GM12878 (cell line): ENCODE measurements at regions not wholly inside any gene's neighbourhood (a gene's known extent, or its start where the extent isn't known, plus 50 kb on each side); places are given as distances from the start of the nearest gene placed in this dataset.

Experiments used
- ATAC-seq: fragments of 200-7000 bp; cut with Tn5 transposase; 3 replicates; pipeline ENCODE4 v1.9.1; 2020; ENCODE audit warnings: mild to moderate bottlenecking, moderate library complexity
- BruUV-seq: library from RNA; stranded (reverse); fragments of 400-500 nt; replicated peaks from 2 replicates; lab custom pipeline; 2021; lab: Mats Ljungman, UMichigan
- CTCF ChIA-PET: fragments of 300-600 bp; sonication (Branson Sonifier 250); formaldehyde crosslinking; extraction: SDS; loops from one replicate; lab custom pipeline; 2021; ENCODE audit warnings: inconsistent platforms; lab: Yijun Ruan, JAX
- POLR2A ChIA-PET: fragments of 350-600 bp; formaldehyde crosslinking; extraction: SDS; loops from one replicate; lab custom pipeline; 2021; ENCODE audit warnings: inconsistent platforms; lab: Charles Lee
- RAD21 ChIA-PET: fragments of 300-600 bp; sonication (Branson Sonifier 250); formaldehyde crosslinking; loops from one replicate; lab custom pipeline; 2023; ENCODE audit warnings: antibody characterized with exemption; ENCODE audit not compliant: unreplicated experiment; lab: Charles Lee
- SMC1A ChIA-PET: fragments of 300-600 bp; sonication (Branson Sonifier 250); formaldehyde crosslinking; loops from one replicate; lab custom pipeline; 2023; ENCODE audit not compliant: unreplicated experiment, uncharacterized antibody; lab: Charles Lee
- DNase-seq: peaks from one replicate; pipeline ENCODE4 v3.0.0-alpha.2; 2011; ENCODE audit warnings: low read depth, low spot score
- FAIRE-seq: peaks from 3 replicates; lab custom pipeline; 2011; peaks lifted over from hg19 to GRCh38; lab: Jason Lieb, UNC
- H2AFZ ChIP-seq: 2 replicates; pipeline ENCODE4 v1.6.0; 2011; ENCODE audit warnings: low read depth, low read length, control low read depth; ENCODE audit not compliant: control insufficient read depth
- H3K27ac ChIP-seq: 2 replicates; pipeline ENCODE4 v1.5.1; 2011; ENCODE audit warnings: control low read depth; ENCODE audit not compliant: control insufficient read depth, insufficient read depth
- H3K27me3 ChIP-seq, 2 experiments: replicated peaks in 1 of 2; 2 replicates each; pipeline versions ENCODE4 v1.6.0 to v1.6.1; 2011; ENCODE audit warnings: low read length in 1 of 2; ENCODE audit not compliant: control insufficient read depth in 2 of 2, insufficient read depth in 2 of 2
- H3K36me3 ChIP-seq, 2 experiments: 2 replicates each; pipeline ENCODE4 v1.5.1; 2011; ENCODE audit warnings: low read length in 1 of 2; ENCODE audit not compliant: control insufficient read depth in 2 of 2, insufficient read depth in 2 of 2
- H3K4me1 ChIP-seq: 2 replicates; pipeline ENCODE4 v1.6.1; 2011; ENCODE audit warnings: mild to moderate bottlenecking, low read length, moderate library complexity, mixed read lengths; ENCODE audit not compliant: control insufficient read depth, insufficient read depth
- H3K4me2 ChIP-seq: 2 replicates; pipeline ENCODE4 v1.6.0; 2011; ENCODE audit warnings: control low read depth; ENCODE audit not compliant: control insufficient read depth, insufficient read depth
- H3K4me3 ChIP-seq: fragments of 200-600 bp; sonication (generic); 2 replicates; pipeline ENCODE4 v1.5.1; 2016
- H3K79me2 ChIP-seq: 2 replicates; pipeline ENCODE4 v1.6.0; 2011; ENCODE audit warnings: low read length; ENCODE audit not compliant: control insufficient read depth, insufficient read depth
- H3K9ac ChIP-seq: 2 replicates; pipeline ENCODE4 v1.8.0; 2011; ENCODE audit warnings: low read length, control low read depth, mixed read lengths; ENCODE audit not compliant: control insufficient read depth, insufficient read depth
- H3K9me3 ChIP-seq: replicated peaks from 3 replicates; pipeline ENCODE4 v1.5.1; 2011; ENCODE audit warnings: mild to moderate bottlenecking, low read length; ENCODE audit not compliant: control insufficient read depth, insufficient read depth
- H4K20me1 ChIP-seq: 2 replicates; pipeline ENCODE4 v1.6.0; 2011; ENCODE audit not compliant: control insufficient read depth, insufficient read depth
- BCL11A ChIP-seq: IDR thresholded peaks from 2 replicates; pipeline ENCODE4 v1.6.1; 2011; ENCODE audit warnings: low read depth, low read length
- CREM ChIP-seq: IDR thresholded peaks from 2 replicates; pipeline ENCODE4 v1.6.1; 2014; ENCODE audit warnings: antibody characterized with exemption, low read depth
- HDAC6 ChIP-seq: fragments of 200-600 bp; sonication (generic); IDR thresholded peaks from one replicate; pipeline ENCODE4 v1.8.0; 2017; ENCODE audit warnings: antibody characterized with exemption; ENCODE audit not compliant: unreplicated experiment
- HSF1 ChIP-seq: fragments of 150-350 bp; IDR thresholded peaks from 2 replicates; pipeline ENCODE4 v1.6.1; 2014; ENCODE audit warnings: mild to moderate bottlenecking, low read depth, low read length
- LARP7 ChIP-seq: fragments of 450-650 bp; IDR thresholded peaks from 2 replicates; pipeline ENCODE4 v1.6.1; 2017; ENCODE audit warnings: mild to moderate bottlenecking
- MTA3 ChIP-seq: IDR thresholded peaks from 2 replicates; pipeline ENCODE4 v1.6.1; 2012; ENCODE audit warnings: low read length, inconsistent platforms, borderline replicate concordance
- NFYA ChIP-seq: IDR thresholded peaks from 2 replicates; pipeline ENCODE4 v1.6.1; 2011; ENCODE audit warnings: low read depth, mild to moderate bottlenecking, low read length, improper control_type of control experiment, borderline replicate concordance
- POU2F2 ChIP-seq: IDR thresholded peaks from 3 replicates; pipeline ENCODE4 v1.6.1; 2011; ENCODE audit warnings: low read depth, mild to moderate bottlenecking, low read length, borderline replicate concordance
- ZBTB4 ChIP-seq: fragments of 450-650 bp; formaldehyde crosslinking; IDR thresholded peaks from 2 replicates; pipeline ENCODE4 v1.4.0; 2022; ENCODE audit warnings: mild to moderate bottlenecking, moderate library complexity
- ZBTB40 ChIP-seq: fragments of 450-650 bp; IDR thresholded peaks from 2 replicates; pipeline ENCODE4 v1.6.1; 2016; ENCODE audit warnings: mild to moderate bottlenecking, moderate library complexity, borderline replicate concordance
- ZNF687 ChIP-seq: fragments of 450-650 bp; IDR thresholded peaks from 2 replicates; pipeline ENCODE4 v1.6.1; 2017; ENCODE audit warnings: mild to moderate bottlenecking, moderate library complexity
- WGBS: methylation state at CpG from one replicate; pipeline ENCODE4 v1.1.6; 2016; ENCODE audit warnings: low lambda C conversion rate; ENCODE audit not compliant: insufficient replicate concordance, insufficient coverage; ENCODE audit errors: missing lambda C conversion rate; 5-methylcytosine and 5-hydroxymethylcytosine counted together
- in situ Hi-C: fragments of 300-500 bp; cut with MboI; formaldehyde crosslinking; loops from 9 replicates; pipeline ENCODE4 v1.14.3; 2018; ENCODE audit warnings: mixed read lengths
- intact Hi-C: fragments of 100-400 bp; cut with micrococcal nuclease; formaldehyde crosslinking; loops from one replicate; pipeline ENCODE4 v1.14.2; 2022; ENCODE audit not compliant: unreplicated experiment

GRCh38 chr18:78115896-78116561, 863.6 kb upstream of the SALL3 start:
- H3K79me2 ChIP-seq, result no peaks in the 10 kb centered on the region
- WGBS, result 0% methylated on average over 1 of the region's 1 CpG
- no peaks in the 10 kb centered on the region for H4K20me1 ChIP-seq
- ChIA-PET SMC1A (no interaction called here), RAD21 (no interaction called here), POLR2A (no interaction called here), CTCF (no interaction called here)
- no peaks in the 10 kb centered on the region for H3K4me1 ChIP-seq
- intact Hi-C loops, result no loop called here
- no peaks in the 10 kb centered on the region; the same call in 2 of the 3 replicates for H3K9me3 ChIP-seq
- H3K36me3 ChIP-seq, result no peaks in the 10 kb centered on the region
- no peak overlapping the region for H2AFZ ChIP-seq
- ATAC-seq, result no peak
- DNase-seq, result no peak
- no peak for FAIRE-seq
- in situ Hi-C loops, result no loop called here
- BruUV-seq, result no TSS peak
- no peak overlapping the region for H3K4me3 ChIP-seq
- no peak overlapping the region for H3K27ac ChIP-seq
- no peak overlapping the region for H3K9ac ChIP-seq
- no peak overlapping the region for H3K4me2 ChIP-seq
- H3K27me3 ChIP-seq, result no peaks in the 10 kb centered on the region
- no peak for TF ChIP-seq POU2F2
- TF ChIP-seq MTA3, result no peak
- no peak for TF ChIP-seq ZNF687
- TF ChIP-seq NFYA, result no peak
- no peak for TF ChIP-seq BCL11A
- no peak for TF ChIP-seq ZBTB40
- no peak for TF ChIP-seq HDAC6
- TF ChIP-seq LARP7, result no peak
- TF ChIP-seq HSF1, result no peak
- no peak for TF ChIP-seq CREM
- TF ChIP-seq ZBTB4 (CRISPR knock-in tag), result no peak
